Hepatic stellate cell (primary cell): ENCODE measurements at regions not wholly inside any gene's neighbourhood (a gene's known extent, or its start where the extent isn't known, plus 50 kb on each side); places are given as distances from the start of the nearest gene placed in this dataset.

Experiments
- DNase-seq: peaks from one replicate; pipeline ENCODE4 v3.0.0; 2011; ENCODE audit warnings: low spot score

GRCh38 chr18:61086657-61087056 lies 246.6 kb upstream of the CDH20 start:
- no peak for DNase-seq

- DNase-seq: no peak
These were observed 241.9 kb upstream of the CDH20 start for GRCh38 chr18:61091379-61091778.

- DNase-seq: no peak
These were observed 239.3 kb upstream of the CDH20 start for GRCh38 chr18:61093965-61094364.

GRCh38 chr18:61096226-61096625 lies 237.0 kb upstream of the CDH20 start:
- DNase-seq: no peak

- no peak for DNase-seq
These were observed 226.1 kb upstream of the CDH20 start for GRCh38 chr18:61107113-61107512.

GRCh38 chr18:61108706-61109105 lies 224.5 kb upstream of the CDH20 start:
- DNase-seq: no peak

- no peak for DNase-seq
These were observed 209.9 kb upstream of the CDH20 start for GRCh38 chr18:61123309-61123708.

GRCh38 chr18:61127714-61128467 lies 205.3 kb upstream of the CDH20 start:
- no peak for DNase-seq

- DNase-seq: no peak
These were observed 204.2 kb upstream of the CDH20 start for GRCh38 chr18:61129001-61129400.

GRCh38 chr18:61132031-61132430 lies 201.2 kb upstream of the CDH20 start:
- DNase-seq: no peak

- DNase-seq: no peak
These were observed 199.4 kb upstream of the CDH20 start for GRCh38 chr18:61133783-61134182.

GRCh38 chr18:61136711-61137251 lies 196.4 kb upstream of the CDH20 start:
- no peak for DNase-seq

- DNase-seq: no peak
These were observed 191.5 kb upstream of the CDH20 start for GRCh38 chr18:61141691-61142090.

GRCh38 chr18:61148322-61148721 lies 184.9 kb upstream of the CDH20 start:
- DNase-seq: no peak

- DNase-seq: no peak
These were observed 183.4 kb upstream of the CDH20 start for GRCh38 chr18:61149786-61150185.

- no peak for DNase-seq
These were observed 179.7 kb upstream of the CDH20 start for GRCh38 chr18:61153571-61153970.

GRCh38 chr18:61154866-61155265 lies 178.4 kb upstream of the CDH20 start:
- DNase-seq: no peak

- no peak for DNase-seq
These were observed 177.6 kb upstream of the CDH20 start for GRCh38 chr18:61155586-61155985.

- no peak for DNase-seq
These were observed 175.8 kb upstream of the CDH20 start for GRCh38 chr18:61157451-61157850.

- no peak for DNase-seq
These were observed 174.0 kb upstream of the CDH20 start for GRCh38 chr18:61159246-61159645.

- DNase-seq: no peak
These were observed 168.9 kb upstream of the CDH20 start for GRCh38 chr18:61164321-61164720.

- DNase-seq: no peak
These were observed 165.3 kb upstream of the CDH20 start for GRCh38 chr18:61167902-61168301.

- no peak for DNase-seq
These were observed 163.8 kb upstream of the CDH20 start for GRCh38 chr18:61169386-61169785.

GRCh38 chr18:61172624-61173023 lies 160.6 kb upstream of the CDH20 start:
- no peak for DNase-seq
